T-cell (primary cell): ENCODE measurements at regions not wholly inside any gene's neighbourhood (a gene's known extent, or its start where the extent isn't known, plus 50 kb on each side); places are given as distances from the start of the nearest gene placed in this dataset.

ENCODE experiments used
- ATAC-seq, 4 experiments: fragments of 200-7000 bp in 3 of 4; fragments of 150-1000 bp in 1 of 4; cut with Tn5 transposase; replicated peaks in 1 of 4; 1 replicate in 3 of 4; 2 replicates in 1 of 4; pipeline ENCODE4 v1.10.0; 2021; ENCODE audit warnings: moderate library complexity in 3 of 4, mild to moderate bottlenecking in 2 of 4, moderate number of reproducible peaks in 1 of 4
- CTCF ChIA-PET, 2 donors: fragments of 300-600 bp; sonication (Branson Sonifier 250); formaldehyde crosslinking; loops; one replicate each; lab custom pipeline; 2022; ENCODE audit warnings: antibody characterized with exemption in 2 of 2; lab: Charles Lee
- POLR2A ChIA-PET, 2 donors: fragments of 300-600 bp; sonication (Branson Sonifier 250); formaldehyde crosslinking; loops; one replicate each; lab custom pipeline; 2022; ENCODE audit warnings: antibody characterized with exemption in 2 of 2; lab: Charles Lee
- DNase-seq, 35 experiments: peaks; one replicate each; pipeline versions ENCODE4 v3.0.0 to v3.0.0-alpha.2; 2013 to 2023
- H3K27ac ChIP-seq: one replicate; pipeline ENCODE4 v1.5.1; 2013; ENCODE audit warnings: low read length
- H3K27me3 ChIP-seq, 2 experiments: replicated peaks in 1 of 2; 1 replicate in 1 of 2; 2 replicates in 1 of 2; pipeline versions ENCODE4 v1.6.1 to v1.7.0; 2013; ENCODE audit warnings: low read length in 1 of 2, mixed read lengths in 1 of 2; ENCODE audit not compliant: control insufficient read depth in 2 of 2, insufficient read depth in 2 of 2; ENCODE audit errors: extremely low read depth in 1 of 2
- H3K36me3 ChIP-seq, 2 donors: 1 replicate in 1 of 2; 2 replicates in 1 of 2; pipeline versions ENCODE4 v1.6.1 to v1.7.0; 2013; ENCODE audit warnings: low read length in 1 of 2; ENCODE audit not compliant: control insufficient read depth in 2 of 2, insufficient read depth in 1 of 2; ENCODE audit errors: extremely low read depth in 1 of 2
- H3K4me1 ChIP-seq, 2 experiments: 1 replicate in 1 of 2; 2 replicates in 1 of 2; pipeline versions ENCODE4 v1.6.1 to v1.7.0; 2013; ENCODE audit warnings: low read length in 2 of 2, mixed read lengths in 1 of 2; ENCODE audit not compliant: insufficient read depth in 2 of 2, control insufficient read depth in 1 of 2; ENCODE audit errors: extremely low read depth in 1 of 2
- H3K4me3 ChIP-seq, 2 donors: 1 replicate in 1 of 2; 2 replicates in 1 of 2; pipeline versions ENCODE4 v1.5.1 to v1.7.0; 2013; ENCODE audit warnings: mild to moderate bottlenecking in 2 of 2, low read length in 1 of 2, moderate library complexity in 1 of 2; ENCODE audit not compliant: control insufficient read depth in 1 of 2; ENCODE audit errors: extremely low read depth in 1 of 2
- H3K9me3 ChIP-seq: 2 replicates; pipeline ENCODE4 v1.7.0; 2013
- H3K27ac Mint-ChIP-seq, 2 donors: one replicate each; pipeline ENCODE4 v1.8.0; 2020 to 2021; ENCODE audit warnings: mild to moderate bottlenecking in 2 of 2, mixed read lengths in 2 of 2
- H3K27me3 Mint-ChIP-seq, 2 donors: one replicate each; pipeline ENCODE4 v1.8.0; 2021 to 2022; ENCODE audit warnings: mixed read lengths in 2 of 2
- H3K36me3 Mint-ChIP-seq: one replicate; pipeline ENCODE4 v1.8.0; 2021; ENCODE audit warnings: mixed read lengths
- H3K4me1 Mint-ChIP-seq, 3 donors: one replicate each; pipeline ENCODE4 v1.8.0; 2020 to 2022; ENCODE audit warnings: mixed read lengths in 3 of 3, mild to moderate bottlenecking in 1 of 3
- H3K4me3 Mint-ChIP-seq, 3 donors: one replicate each; pipeline ENCODE4 v1.8.0; 2020 to 2022; ENCODE audit warnings: mild to moderate bottlenecking in 3 of 3, mixed read lengths in 3 of 3, moderate library complexity in 3 of 3
- H3K9me3 Mint-ChIP-seq, 3 donors: one replicate each; pipeline ENCODE4 v1.8.0; 2020 to 2022; ENCODE audit warnings: mixed read lengths in 3 of 3
- WGBS: methylation state at CpG from one replicate; pipeline ENCODE4 v1.1.5; 2013; ENCODE audit warnings: missing lambda C conversion rate; ENCODE audit not compliant: insufficient coverage; 5-methylcytosine and 5-hydroxymethylcytosine counted together

DNA sequence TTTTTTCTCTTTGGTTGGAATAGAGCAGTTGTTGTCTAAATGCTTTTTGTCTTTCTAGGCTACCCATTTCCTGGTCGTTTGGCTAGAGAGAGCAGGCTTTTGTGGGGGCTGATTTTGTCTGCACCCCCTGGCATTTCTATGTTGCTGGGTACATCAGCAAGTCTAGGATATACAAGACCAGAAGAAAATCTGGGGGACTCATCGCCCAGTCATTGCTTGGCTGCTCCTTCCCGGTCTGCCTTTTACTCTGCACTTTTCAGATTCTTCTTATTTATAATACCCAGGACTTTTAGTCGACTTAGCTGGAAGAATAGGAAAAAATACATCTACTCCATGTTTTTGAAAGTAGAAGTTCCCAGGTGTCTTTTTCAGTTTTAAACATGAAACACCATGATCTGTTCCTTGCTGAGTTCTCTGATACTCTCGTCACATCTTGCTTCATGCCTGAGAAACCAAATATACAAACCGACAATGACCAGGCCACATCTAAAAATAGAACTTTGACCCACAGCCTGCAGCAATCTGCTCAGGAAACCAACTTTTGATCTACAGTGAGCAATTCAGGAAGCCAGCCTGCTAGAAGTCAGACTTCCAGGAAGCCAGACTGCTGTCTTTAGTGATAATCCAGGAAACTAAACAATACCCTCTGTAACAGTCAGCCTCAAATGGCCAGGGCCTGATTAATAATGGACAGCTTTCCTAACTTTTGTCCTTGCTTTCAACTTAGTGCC lies 163.8 kb upstream of the MEX3C start:
- Mint-ChIP-seq H3K27ac (no peak overlapping the region), H3K4me1 (peaks cover 0 to 6% (median 5%) of the 10 kb centered on the region in 3 donors), H3K9me3 (no peaks in the 10 kb centered on the region), H3K27me3 (peaks cover 5 to 11% of the 10 kb centered on the region in 2 donors), H3K4me3 (no peak overlapping the region), H3K36me3 (no peaks in the 10 kb centered on the region)
- CTCF ChIA-PET = no interaction called here
- no peak for ATAC-seq
- H3K4me1 ChIP-seq = no peaks in the 10 kb centered on the region
- no peaks in the 10 kb centered on the region for H3K36me3 ChIP-seq
- DNase-seq = no peak
- no peak overlapping the region for H3K27ac ChIP-seq
- peaks cover 0 to 6% of the 10 kb centered on the region in 2 experiments for H3K27me3 ChIP-seq
- POLR2A ChIA-PET = no interaction called here
- WGBS = 6% methylated on average over 2 of the region's 6 CpGs
- no peak overlapping the region for H3K4me3 ChIP-seq
- no peaks in the 10 kb centered on the region for H3K9me3 ChIP-seq

DNA sequence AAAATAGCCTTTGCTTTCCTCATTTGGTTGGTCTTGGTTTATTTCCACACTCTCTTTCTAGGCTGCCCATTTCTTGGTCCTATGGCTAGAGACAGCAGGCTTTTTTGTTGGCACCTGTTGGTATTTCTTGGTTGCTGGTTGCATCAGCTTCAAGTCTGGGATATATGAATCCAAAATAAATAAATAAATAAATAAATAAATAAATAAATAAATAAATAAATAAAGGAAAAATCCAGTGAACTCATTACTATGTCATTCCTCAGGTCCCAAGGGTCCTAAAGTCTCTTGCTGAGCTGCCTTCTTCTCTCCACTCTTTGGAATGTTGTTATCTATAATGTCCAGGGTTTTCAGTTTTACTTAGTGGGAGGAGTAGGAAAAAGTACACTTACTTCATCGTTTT lies 165.9 kb upstream of the MEX3C start:
- H3K27me3 Mint-ChIP-seq = peaks cover 5 to 7% of the 10 kb centered on the region in 2 donors
- H3K36me3 Mint-ChIP-seq = no peaks in the 10 kb centered on the region
- Histone ChIP-seq H3K27me3 (peaks cover 0 to 4% of the 10 kb centered on the region in 2 experiments), H3K27ac (no peak overlapping the region), H3K36me3 (no peaks in the 10 kb centered on the region), H3K9me3 (no peaks in the 10 kb centered on the region), H3K4me1 (no peaks in the 10 kb centered on the region), H3K4me3 (no peak overlapping the region)
- H3K4me3 Mint-ChIP-seq = no peak overlapping the region
- no CpG with 5 or more reads among the region's 1 CpG for WGBS
- ChIA-PET POLR2A (no interaction called here), CTCF (no interaction called here)
- H3K9me3 Mint-ChIP-seq = no peaks in the 10 kb centered on the region
- ATAC-seq = no peak
- no peak overlapping the region for H3K27ac Mint-ChIP-seq
- DNase-seq = no peak
- peaks cover 0 to 6% (median 5%) of the 10 kb centered on the region in 3 donors for H3K4me1 Mint-ChIP-seq

DNA sequence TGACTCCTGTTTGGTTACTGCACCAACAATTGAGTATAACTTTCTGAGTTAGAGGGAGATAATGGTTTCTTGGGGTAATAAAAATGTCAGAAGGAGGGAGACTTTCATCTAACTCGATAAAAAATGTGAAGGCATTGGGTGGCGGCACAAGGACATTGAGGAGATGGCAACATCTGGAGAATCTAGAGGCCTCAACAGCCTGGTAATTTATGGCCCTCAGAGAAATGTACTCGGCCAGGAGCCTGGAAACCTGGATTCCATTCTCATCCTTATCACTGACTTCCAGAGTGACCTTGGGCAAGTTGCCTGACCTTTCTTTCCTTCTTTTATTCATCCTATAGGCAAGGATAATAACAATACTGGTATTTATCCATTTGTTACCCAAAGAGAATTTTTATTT lies 173.5 kb upstream of the MEX3C start:
- 75% methylated on average over 2 of the region's 3 CpGs for WGBS
- Mint-ChIP-seq H3K4me1 (no peaks in the 10 kb centered on the region), H3K9me3 (peaks cover 3 to 8% (median 6%) of the 10 kb centered on the region in 3 donors), H3K27me3 (peaks cover 40% of the 10 kb centered on the region in 2 donors), H3K27ac (no peak overlapping the region), H3K36me3 (no peaks in the 10 kb centered on the region), H3K4me3 (no peak overlapping the region)
- no peaks in the 10 kb centered on the region for H3K4me1 ChIP-seq
- H3K4me3 ChIP-seq = no peak overlapping the region
- H3K27me3 ChIP-seq = no peaks in the 10 kb centered on the region
- POLR2A ChIA-PET = no interaction called here
- H3K27ac ChIP-seq = no peak overlapping the region
- CTCF ChIA-PET = no interaction called here
- no peaks in the 10 kb centered on the region for H3K36me3 ChIP-seq
- no peak for ATAC-seq
- no peaks in the 10 kb centered on the region for H3K9me3 ChIP-seq
- no peak for DNase-seq

DNA sequence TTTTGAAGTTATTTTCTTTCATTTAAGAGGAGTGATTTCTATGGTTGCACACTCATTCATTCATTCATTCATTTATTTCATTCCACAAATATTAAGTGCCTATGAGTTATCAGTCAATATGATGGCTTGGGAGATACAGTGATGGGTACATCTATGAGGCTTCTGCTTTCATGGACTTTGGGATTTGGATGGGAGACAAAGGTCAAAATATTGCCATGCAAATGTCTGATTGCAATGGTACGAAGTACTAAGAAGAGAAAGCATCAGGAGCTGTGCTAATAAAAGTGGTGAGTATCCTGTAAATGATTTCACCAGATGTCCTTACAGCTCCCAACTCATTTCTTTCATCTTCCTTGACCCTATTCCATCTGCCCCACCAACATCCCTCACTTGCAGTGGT lies 174.4 kb upstream of the MEX3C start:
- H3K27me3 ChIP-seq = no peaks in the 10 kb centered on the region
- ATAC-seq (no peak), DNase-seq (no peak)
- CTCF ChIA-PET = no interaction called here
- H3K9me3 Mint-ChIP-seq = peaks cover 3 to 8% (median 6%) of the 10 kb centered on the region in 3 donors
- no CpG with 5 or more reads among the region's 1 CpG for WGBS
- H3K27ac Mint-ChIP-seq = no peak overlapping the region
- no peaks in the 10 kb centered on the region for H3K9me3 ChIP-seq
- H3K27ac ChIP-seq = no peak overlapping the region
- peaks cover 40 to 43% of the 10 kb centered on the region in 2 donors for H3K27me3 Mint-ChIP-seq
- POLR2A ChIA-PET = no interaction called here
- H3K36me3 Mint-ChIP-seq = no peaks in the 10 kb centered on the region
- no peaks in the 10 kb centered on the region for H3K4me1 ChIP-seq
- H3K4me1 Mint-ChIP-seq = no peaks in the 10 kb centered on the region
- no peak overlapping the region for H3K4me3 Mint-ChIP-seq
- H3K36me3 ChIP-seq = no peaks in the 10 kb centered on the region
- no peak overlapping the region for H3K4me3 ChIP-seq

DNA sequence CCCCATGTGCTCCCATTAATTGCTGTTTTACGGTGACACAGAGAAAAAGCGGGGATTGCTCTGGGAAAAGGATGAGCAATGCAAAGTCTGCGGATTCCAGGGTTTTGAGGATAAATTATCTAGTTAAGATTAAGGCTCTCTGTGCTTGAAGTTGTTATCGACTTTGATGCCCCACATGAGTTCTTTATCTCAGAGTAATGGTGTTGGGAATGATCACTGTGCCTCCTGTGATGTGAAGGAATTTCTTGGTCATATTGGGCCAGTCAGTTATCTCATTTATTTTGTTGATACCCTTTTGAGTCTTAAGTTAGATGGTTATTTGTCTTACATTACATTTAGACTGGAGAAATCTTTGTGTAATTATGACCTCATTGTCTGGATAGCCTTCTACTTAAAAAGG lies 184.6 kb upstream of the MEX3C start:
- H3K27me3 Mint-ChIP-seq = no peaks in the 10 kb centered on the region
- POLR2A ChIA-PET = no interaction called here
- Histone ChIP-seq H3K27me3 (peaks cover 0 to 6% of the 10 kb centered on the region in 2 experiments), H3K36me3 (no peaks in the 10 kb centered on the region), H3K9me3 (no peaks in the 10 kb centered on the region), H3K27ac (no peak overlapping the region), H3K4me1 (no peaks in the 10 kb centered on the region), H3K4me3 (no peak overlapping the region)
- H3K36me3 Mint-ChIP-seq = no peaks in the 10 kb centered on the region
- CTCF ChIA-PET = no interaction called here
- no peaks in the 10 kb centered on the region for H3K9me3 Mint-ChIP-seq
- ATAC-seq (no peak), DNase-seq (no peak)
- no peak overlapping the region for H3K4me3 Mint-ChIP-seq
- no peak overlapping the region for H3K27ac Mint-ChIP-seq
- 84% methylated on average over 4 of the region's 4 CpGs for WGBS
- H3K4me1 Mint-ChIP-seq = no peaks in the 10 kb centered on the region

DNA sequence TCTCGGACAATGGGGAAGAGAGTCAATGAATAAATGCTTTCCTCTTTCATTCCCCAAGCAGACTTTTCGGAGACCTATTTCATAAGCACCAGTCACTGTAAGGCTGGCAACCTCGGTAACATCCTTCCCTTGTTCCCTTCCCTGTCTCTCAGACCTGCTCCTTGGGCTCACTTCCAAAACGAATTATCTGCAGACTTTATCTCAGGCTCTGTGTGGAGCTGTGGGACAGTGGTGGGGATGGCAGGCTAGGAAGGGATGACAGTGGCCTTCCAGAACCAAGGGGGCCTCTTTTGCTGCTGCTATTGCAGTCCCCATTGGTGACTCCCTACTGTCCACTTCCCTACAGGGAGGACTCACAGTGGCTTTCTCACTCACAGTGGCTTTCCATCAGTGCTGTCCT lies 185.6 kb upstream of the MEX3C start:
- H3K9me3 ChIP-seq = no peaks in the 10 kb centered on the region
- H3K27ac ChIP-seq = no peak overlapping the region
- Mint-ChIP-seq H3K36me3 (no peaks in the 10 kb centered on the region), H3K9me3 (no peaks in the 10 kb centered on the region), H3K4me1 (no peaks in the 10 kb centered on the region), H3K4me3 (no peak overlapping the region), H3K27ac (no peak overlapping the region), H3K27me3 (peaks cover 0 to 4% of the 10 kb centered on the region in 2 donors)
- WGBS = no CpG with 5 or more reads among the region's 4 CpGs
- H3K27me3 ChIP-seq = peaks cover 0 to 6% of the 10 kb centered on the region in 2 experiments
- no peaks in the 10 kb centered on the region for H3K36me3 ChIP-seq
- ATAC-seq = no peak
- CTCF ChIA-PET = no interaction called here
- no peak overlapping the region for H3K4me3 ChIP-seq
- POLR2A ChIA-PET = no interaction called here
- H3K4me1 ChIP-seq = no peaks in the 10 kb centered on the region
- DNase-seq = no peak
